ENCODE measurements at regions not wholly inside any gene's neighbourhood (a gene's known extent, or its start where the extent isn't known, plus 50 kb on each side); places are given as distances from the start of the nearest gene placed in this dataset.

- no peak for TF ChIP-seq EP300 (IDR thresholded peaks at IDR 0.05)
- TF ChIP-seq POLR2A (IDR thresholded peaks at IDR 0.05) = no peak
- TF ChIP-seq, protein P1, sequence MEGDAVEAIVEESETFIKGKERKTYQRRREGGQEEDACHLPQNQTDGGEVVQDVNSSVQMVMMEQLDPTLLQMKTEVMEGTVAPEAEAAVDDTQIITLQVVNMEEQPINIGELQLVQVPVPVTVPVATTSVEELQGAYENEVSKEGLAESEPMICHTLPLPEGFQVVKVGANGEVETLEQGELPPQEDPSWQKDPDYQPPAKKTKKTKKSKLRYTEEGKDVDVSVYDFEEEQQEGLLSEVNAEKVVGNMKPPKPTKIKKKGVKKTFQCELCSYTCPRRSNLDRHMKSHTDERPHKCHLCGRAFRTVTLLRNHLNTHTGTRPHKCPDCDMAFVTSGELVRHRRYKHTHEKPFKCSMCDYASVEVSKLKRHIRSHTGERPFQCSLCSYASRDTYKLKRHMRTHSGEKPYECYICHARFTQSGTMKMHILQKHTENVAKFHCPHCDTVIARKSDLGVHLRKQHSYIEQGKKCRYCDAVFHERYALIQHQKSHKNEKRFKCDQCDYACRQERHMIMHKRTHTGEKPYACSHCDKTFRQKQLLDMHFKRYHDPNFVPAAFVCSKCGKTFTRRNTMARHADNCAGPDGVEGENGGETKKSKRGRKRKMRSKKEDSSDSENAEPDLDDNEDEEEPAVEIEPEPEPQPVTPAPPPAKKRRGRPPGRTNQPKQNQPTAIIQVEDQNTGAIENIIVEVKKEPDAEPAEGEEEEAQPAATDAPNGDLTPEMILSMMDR (IDR thresholded peaks at IDR 0.05) = no peak
Observed at GRCh38 chr5:88937406-88937805, 54.4 kb upstream of the MEF2C start.
